ENCODE measurements at regions not wholly inside any gene's neighbourhood (a gene's known extent, or its start where the extent isn't known, plus 50 kb on each side); places are given as distances from the start of the nearest gene placed in this dataset.
A peak's percentile ranks its signal among the peaks of the same experiment; 100 is the strongest.

DNA sequence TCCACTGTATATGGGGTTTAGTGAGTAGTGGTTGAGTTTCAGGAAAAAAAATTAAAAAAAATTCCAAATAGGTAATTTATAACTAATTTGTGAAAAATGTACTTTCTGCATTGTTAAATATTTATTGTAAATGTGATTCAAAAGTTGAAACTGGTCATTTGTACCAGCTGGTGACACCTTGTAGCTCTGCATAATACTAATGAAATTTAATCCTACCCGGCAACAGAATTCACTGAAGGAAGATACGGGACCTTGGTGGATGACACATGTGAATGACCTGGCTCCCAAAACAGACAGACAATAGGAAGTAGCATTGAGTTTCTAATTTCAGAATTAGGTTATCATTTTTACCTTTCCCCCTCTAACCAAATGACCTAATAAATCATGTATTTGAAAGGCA lies 73.8 kb downstream of the SLITRK6 start:
- Histone ChIP-seq H3K9ac (ENCODE audit: insufficient read depth, low read length) (no peak overlapping the region), H4K20me1 (ENCODE audit: control insufficient read depth, extremely low read depth, insufficient read depth, low read length) (no peaks in the 10 kb centered on the region), H3K27ac (ENCODE audit: insufficient read depth, low read length) (no peak overlapping the region), H3K27me3 (ENCODE audit: control insufficient read depth, insufficient read depth, low read length) (no peaks in the 10 kb centered on the region), H3K36me3 (ENCODE audit: control insufficient read depth, insufficient read depth, low read length) (no peaks in the 10 kb centered on the region), H3K79me2 (ENCODE audit: control insufficient read depth, insufficient read depth, low read length) (no peaks in the 10 kb centered on the region), H3K4me2 (ENCODE audit: extremely low read depth, insufficient read depth, low read length) (no peak overlapping the region), H2AFZ (ENCODE audit: low read length) (no peak overlapping the region), H3K4me3 (replicated peaks in 1 of 4; ENCODE audit: control extremely low read depth in 1 of 4, insufficient read depth in 1 of 4, low read depth in 3 of 4, low read length in 4 of 4) (no peak overlapping the region), H3K4me1 (ENCODE audit: control insufficient read depth, extremely low read depth, insufficient read depth, low read length) (no peaks in the 10 kb centered on the region), H3K9me3 (ENCODE audit: control insufficient read depth, insufficient read depth, low read depth, low read length) (no peaks in the 10 kb centered on the region)
- TF ChIP-seq EZH2 (IDR thresholded peaks at IDR 0.05; ENCODE audit: low read length, missing control alignments): no peak
- no peak for DNase-seq (ENCODE audit: low read depth in 2 of 2)

DNA sequence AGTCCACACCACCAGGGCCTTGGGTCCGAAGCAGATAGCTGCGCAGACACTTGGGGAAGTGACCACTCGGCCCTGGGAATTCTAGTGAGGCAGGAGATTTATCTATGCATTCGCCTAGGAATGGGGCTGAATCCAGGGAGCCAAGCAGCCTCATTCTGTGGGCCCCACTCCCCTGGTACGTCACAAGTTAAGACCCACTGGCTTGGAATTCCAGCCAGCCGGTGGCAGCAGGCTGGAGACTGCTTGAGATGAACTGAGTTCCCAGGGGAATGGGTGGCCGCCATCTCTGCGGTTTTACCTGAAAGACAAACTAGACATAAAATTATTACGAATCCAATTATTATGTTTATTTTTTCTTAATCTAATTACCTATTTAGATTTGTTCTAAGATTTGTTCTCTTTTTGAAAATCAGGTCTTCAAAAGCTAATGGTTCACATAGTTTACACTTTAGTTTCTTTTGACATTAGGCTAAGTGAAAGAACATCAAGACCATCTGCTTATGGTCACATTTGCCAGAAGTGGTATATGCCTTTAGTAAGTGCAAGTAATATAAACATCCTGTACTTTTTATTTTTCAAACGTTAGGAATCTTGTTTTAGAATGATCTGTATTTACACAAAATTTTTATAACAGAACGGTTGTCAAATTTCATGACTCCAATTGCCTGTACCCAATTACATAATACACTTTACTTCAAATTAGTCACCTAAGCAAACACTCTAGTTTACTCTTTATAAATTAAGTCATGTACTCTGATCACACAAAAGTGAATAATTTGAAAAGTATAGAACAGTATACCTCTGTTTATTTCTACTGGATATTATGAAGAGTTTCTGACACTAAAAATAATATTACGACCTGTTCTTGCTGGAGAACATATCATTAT lies 74.4 kb downstream of the SLITRK6 start:
- no peak overlapping the region for H3K9ac ChIP-seq (ENCODE audit: insufficient read depth, low read length)
- H3K79me2 ChIP-seq (ENCODE audit: control insufficient read depth, insufficient read depth, low read length): no peaks in the 10 kb centered on the region
- DNase-seq (ENCODE audit: low read depth in 2 of 2): peak in 1 of 2 donors; percentile 91
- TF ChIP-seq EZH2 (IDR thresholded peaks at IDR 0.05; ENCODE audit: low read length, missing control alignments): no peak
- no peak for TF ChIP-seq CTCF (conservative IDR thresholded peaks at IDR 0.05 in 1 of 2, IDR thresholded peaks at IDR 0.05 in 1 of 2; ENCODE audit: low read depth in 1 of 2, low read length in 2 of 2)
- no peak overlapping the region for H3K4me3 ChIP-seq (replicated peaks in 1 of 4; ENCODE audit: control extremely low read depth in 1 of 4, insufficient read depth in 1 of 4, low read depth in 3 of 4, low read length in 4 of 4)
- no peak overlapping the region for H3K4me2 ChIP-seq (ENCODE audit: extremely low read depth, insufficient read depth, low read length)
- no peak overlapping the region for H3K27ac ChIP-seq (ENCODE audit: insufficient read depth, low read length)
- H3K9me3 ChIP-seq (ENCODE audit: control insufficient read depth, insufficient read depth, low read depth, low read length): no peaks in the 10 kb centered on the region
- no peaks in the 10 kb centered on the region for H3K27me3 ChIP-seq (ENCODE audit: control insufficient read depth, insufficient read depth, low read length)
- no peaks in the 10 kb centered on the region for H3K4me1 ChIP-seq (ENCODE audit: control insufficient read depth, extremely low read depth, insufficient read depth, low read length)
- H3K36me3 ChIP-seq (ENCODE audit: control insufficient read depth, insufficient read depth, low read length): no peaks in the 10 kb centered on the region
- no peak overlapping the region for H2AFZ ChIP-seq (ENCODE audit: low read length)
- H4K20me1 ChIP-seq (ENCODE audit: control insufficient read depth, extremely low read depth, insufficient read depth, low read length): no peaks in the 10 kb centered on the region

DNA sequence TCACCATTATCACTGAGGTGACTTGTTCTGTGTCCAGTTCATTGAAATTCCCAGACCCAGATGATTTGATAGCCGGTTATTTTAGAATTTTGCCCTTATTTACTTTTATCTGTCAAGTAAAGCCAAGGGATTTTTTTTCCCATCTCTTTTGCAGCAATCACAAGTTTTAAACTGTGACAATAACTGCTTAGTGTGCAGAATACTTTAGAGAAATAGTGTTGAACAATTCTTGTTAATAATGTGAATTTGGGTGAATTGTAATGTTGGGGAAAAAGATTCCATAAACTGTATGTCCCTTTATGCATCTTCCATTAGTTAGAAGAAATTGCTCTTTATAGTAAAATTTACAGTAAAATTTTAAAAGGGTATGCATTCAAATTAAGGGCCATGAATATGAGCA lies 79.5 kb downstream of the SLITRK6 start:
- DNase-seq (ENCODE audit: low read depth in 2 of 2): no peak
- Histone ChIP-seq H3K4me3 (replicated peaks in 1 of 4; ENCODE audit: control extremely low read depth in 1 of 4, insufficient read depth in 1 of 4, low read depth in 3 of 4, low read length in 4 of 4) (no peak overlapping the region), H3K9ac (ENCODE audit: insufficient read depth, low read length) (no peak overlapping the region), H2AFZ (ENCODE audit: low read length) (no peak overlapping the region), H3K4me1 (ENCODE audit: control insufficient read depth, extremely low read depth, insufficient read depth, low read length) (no peaks in the 10 kb centered on the region), H3K27me3 (ENCODE audit: control insufficient read depth, insufficient read depth, low read length) (no peaks in the 10 kb centered on the region), H3K4me2 (ENCODE audit: extremely low read depth, insufficient read depth, low read length) (no peak overlapping the region), H4K20me1 (ENCODE audit: control insufficient read depth, extremely low read depth, insufficient read depth, low read length) (no peaks in the 10 kb centered on the region), H3K79me2 (ENCODE audit: control insufficient read depth, insufficient read depth, low read length) (no peaks in the 10 kb centered on the region), H3K27ac (ENCODE audit: insufficient read depth, low read length) (no peak overlapping the region), H3K9me3 (ENCODE audit: control insufficient read depth, insufficient read depth, low read depth, low read length) (no peaks in the 10 kb centered on the region), H3K36me3 (ENCODE audit: control insufficient read depth, insufficient read depth, low read length) (no peaks in the 10 kb centered on the region)
- TF ChIP-seq EZH2 (IDR thresholded peaks at IDR 0.05; ENCODE audit: low read length, missing control alignments) (no peak), CTCF (conservative IDR thresholded peaks at IDR 0.05 in 1 of 2, IDR thresholded peaks at IDR 0.05 in 1 of 2; ENCODE audit: low read depth in 1 of 2, low read length in 2 of 2) (no peak)
